HCEC 1CT (cell line): ENCODE measurements at regions not wholly inside any gene's neighbourhood (a gene's known extent, or its start where the extent isn't known, plus 50 kb on each side); places are given as distances from the start of the nearest gene placed in this dataset.
A peak's percentile ranks its signal among the peaks of the same experiment; 100 is the strongest.

Source experiments
- DNase-seq: peaks from one replicate; pipeline ENCODE4 v3.0.0-alpha.2; 2017

DNA sequence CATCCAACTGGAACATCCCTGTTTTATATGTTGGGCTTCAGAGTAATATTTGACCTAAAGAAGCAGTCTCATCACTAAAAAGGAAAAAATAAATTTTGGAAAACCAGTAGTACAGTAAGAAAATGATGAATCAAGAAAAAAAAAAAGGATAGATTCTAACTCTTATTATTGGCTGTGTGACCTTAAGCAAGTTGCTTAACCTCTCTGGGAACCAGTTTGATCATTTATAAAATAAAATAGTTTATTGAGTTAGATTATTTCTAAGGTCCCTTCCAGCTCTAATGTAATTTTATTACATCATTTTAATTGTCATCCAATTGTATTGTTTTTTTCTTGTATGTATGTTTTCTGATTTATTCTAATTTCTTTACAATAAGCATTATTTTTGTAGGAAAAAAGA is 127.0 kb downstream of the PRELID2 start:
- no peak for DNase-seq

DNA sequence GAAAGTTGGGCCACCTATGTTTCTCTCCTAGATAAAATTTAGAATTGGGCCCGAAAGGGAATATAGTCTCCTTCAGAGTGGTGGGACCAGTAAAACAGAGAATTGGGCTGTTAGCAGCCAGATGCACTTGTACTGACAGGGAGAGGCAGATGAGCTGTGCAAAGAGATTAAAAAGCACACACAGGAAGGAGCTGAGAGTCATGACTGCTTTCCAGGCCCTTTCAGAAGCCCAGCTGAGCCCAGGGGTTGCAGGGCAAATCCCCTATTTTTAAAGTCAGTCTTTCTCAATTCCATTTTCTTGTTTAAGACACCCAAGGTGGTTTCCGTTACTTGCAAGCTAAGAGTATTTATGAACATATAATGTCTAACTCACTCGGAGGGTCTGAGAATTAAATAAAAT is 130.4 kb downstream of the PRELID2 start:
- no peak for DNase-seq

- DNase-seq, result no peak
Measured at GRCh38 chr5:145703856-145704255, 131.3 kb downstream of the PRELID2 start.

DNA sequence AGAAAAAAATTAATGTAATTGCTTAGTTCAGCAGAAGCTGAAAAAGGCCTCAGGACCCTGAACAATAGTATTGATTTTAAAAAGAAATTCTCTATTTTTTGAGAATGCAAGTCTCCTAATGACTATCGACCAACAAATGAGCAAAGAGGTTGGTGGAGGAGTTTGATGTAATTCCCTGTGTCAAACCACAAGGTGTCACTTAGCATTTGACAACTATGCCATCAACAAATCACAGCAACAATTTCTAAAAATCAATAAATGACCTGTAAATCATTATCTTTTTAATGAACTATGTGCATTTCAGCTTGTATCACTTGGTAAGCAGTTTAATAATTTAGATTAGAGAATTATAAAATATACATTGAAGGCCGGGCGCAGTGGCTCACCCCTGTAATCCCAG is 133.7 kb downstream of the PRELID2 start:
- DNase-seq, result peak; percentile 3

GRCh38 chr5:145699846-145700245 is 135.3 kb downstream of the PRELID2 start:
- no peak for DNase-seq

DNA sequence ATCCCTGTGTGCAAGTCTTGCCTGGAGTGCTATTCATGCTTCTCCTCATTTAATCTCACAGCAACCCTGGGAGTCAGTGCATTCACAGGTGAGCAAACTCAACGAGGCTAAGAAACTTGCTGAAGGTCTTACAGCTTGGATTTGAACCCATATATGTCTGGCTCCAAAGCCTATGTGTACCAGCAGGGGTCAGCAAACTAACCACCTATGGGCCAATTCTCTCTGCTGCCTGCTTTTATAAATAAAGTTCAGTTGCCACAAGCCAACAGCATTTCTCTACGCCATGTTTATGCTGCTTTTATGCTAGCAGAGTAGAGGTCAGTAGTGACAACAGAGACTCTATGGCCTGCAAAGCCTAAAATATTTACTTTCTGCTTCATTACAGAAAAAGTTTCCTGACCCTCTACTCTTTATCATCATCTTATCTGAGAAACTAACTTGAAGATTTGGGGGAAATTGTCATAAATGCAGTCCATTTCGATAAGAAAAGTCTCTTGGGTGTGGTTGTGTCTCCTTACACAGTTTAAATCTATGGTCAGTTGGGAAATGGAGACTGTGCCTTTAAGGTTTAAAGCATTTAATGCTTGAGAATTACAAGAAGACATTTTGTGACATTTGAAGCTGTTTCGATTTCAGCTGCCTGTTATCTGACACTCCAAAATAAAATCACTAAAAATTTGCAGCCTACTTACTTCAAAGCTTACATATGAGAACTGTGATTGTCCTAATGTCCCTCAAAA is 137.7 kb downstream of the PRELID2 start:
- peak; percentile 72 for DNase-seq

GRCh38 chr5:145689235-145689634 is 145.9 kb downstream of the PRELID2 start:
- no peak for DNase-seq

DNA sequence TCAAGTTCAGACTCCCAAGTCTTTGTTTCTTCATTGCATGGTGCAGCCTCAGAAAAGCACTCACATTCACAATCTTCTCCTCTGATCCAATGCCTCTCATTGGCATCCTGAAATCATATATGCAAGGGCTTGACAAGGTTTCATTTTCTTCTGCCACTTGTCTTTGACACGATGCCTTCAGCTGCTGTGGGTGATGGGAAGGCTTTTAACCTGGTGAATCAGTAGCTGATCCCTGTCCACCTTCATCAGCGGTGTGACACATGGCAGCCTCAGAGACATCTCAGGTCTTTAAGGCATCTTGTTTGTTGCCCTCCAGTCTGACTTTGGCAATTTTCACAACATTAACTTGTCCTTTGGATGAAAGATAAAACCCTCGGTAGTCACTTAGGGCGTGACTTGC is 147.2 kb downstream of the PRELID2 start:
- DNase-seq, result no peak

DNA sequence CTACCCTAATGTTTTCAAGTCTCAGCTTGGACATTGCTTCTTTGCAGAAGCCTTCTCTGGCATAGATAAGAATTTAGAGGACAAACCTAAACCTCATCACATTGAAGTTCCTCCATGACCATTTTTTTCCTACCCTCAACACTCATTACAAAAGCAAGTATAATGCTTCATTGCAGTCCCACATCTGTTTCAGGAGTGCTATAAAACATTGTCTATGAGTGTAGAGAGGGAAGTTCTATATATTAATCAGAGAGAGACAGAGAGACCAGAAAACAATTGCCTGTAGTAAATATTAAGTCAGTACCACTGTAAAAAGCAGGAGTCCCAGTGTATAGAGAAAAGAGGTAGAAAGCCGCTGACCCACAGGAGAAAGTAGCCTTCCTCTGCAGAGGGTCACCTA is 149.7 kb downstream of the PRELID2 start:
- DNase-seq, result no peak

DNA sequence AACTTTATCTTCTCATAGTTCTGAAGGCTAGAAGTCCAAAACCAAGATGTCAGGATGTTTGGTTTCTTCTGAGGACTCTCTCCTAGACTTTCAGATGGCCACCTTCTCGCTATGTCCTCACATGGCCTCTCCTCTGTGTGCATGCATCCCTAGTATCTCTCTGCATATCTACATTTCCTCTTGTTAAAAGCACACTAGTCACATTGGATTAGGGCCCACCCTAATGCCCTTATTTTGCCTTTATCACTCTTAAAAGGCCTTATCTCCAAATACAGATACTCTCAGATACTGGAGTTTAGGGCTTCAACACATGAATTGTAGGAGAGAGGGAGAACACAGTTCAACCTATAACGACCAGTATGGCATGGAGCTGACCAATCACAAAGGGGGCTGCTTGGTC is 151.7 kb downstream of the PRELID2 start:
- no peak for DNase-seq

DNA sequence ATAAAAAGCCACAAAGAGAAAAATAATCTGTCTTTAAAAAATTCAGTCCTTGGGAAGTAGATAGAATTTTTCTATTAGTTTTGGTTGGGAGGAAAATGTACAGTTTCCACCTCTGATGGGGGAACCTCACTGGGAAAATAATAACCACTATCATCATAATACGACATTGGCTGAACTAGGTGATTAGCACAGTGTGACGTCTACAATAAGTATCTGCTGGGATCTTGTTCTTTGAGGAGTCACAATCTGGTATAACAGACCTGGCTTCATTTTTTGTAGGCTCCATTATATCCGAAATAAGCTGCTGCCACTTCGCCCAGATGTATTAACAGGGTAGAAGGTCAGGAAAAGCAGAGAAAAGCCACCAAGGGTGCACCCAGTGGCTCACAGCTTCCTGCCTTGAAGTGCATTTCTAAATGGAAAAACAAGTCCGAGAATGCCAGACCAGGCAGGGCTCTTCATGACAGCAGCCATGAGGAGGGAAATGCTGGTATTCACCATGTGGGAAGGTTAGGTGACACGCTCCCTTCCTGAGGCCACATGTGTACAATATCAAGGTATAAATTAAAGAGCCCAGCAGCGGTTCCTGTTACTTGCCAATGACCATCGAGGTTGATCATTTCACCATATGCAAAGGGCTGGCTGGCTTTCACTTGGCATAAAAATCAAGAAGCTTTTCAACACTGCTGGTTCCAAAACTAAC is 152.8 kb downstream of the PRELID2 start:
- DNase-seq, result no peak

DNA sequence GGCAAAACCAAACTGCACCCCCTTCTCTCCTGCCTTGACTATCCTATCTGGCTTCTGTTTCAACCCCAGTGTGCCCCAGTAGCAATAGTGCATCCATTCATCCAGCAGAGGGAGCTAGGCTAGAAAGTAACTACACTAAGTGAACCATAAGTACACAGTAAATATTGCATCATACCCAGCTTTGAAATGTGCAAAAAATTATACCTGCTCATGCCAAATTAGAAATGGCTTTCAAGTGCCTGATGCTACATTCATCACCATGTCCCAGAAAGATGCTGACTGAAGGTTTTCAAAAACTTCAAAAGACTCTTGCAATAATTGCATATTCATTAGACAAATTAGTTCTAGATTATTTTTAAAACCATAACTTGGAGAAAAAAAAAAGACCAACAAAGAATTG is 153.5 kb downstream of the PRELID2 start:
- peak; percentile 73 for DNase-seq

DNA sequence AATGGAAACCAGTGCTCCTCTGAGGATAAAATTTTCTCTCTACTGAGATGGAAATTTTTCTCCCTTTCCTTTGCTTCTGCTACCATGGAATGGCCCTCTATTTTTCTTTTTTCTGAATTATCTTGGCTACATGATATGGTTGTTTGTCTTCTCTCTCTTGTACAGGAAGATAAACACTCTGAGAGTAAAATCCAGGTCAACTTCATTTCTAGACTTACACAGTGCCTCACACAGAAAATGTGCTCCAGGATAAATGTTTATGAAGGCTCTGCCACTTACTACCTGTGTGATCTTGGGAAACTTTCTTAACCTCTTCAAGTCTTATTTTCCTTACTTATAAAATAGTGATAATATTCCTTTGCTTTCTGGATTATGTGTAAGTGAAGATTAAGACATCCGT is 153.9 kb downstream of the PRELID2 start:
- no peak for DNase-seq

DNA sequence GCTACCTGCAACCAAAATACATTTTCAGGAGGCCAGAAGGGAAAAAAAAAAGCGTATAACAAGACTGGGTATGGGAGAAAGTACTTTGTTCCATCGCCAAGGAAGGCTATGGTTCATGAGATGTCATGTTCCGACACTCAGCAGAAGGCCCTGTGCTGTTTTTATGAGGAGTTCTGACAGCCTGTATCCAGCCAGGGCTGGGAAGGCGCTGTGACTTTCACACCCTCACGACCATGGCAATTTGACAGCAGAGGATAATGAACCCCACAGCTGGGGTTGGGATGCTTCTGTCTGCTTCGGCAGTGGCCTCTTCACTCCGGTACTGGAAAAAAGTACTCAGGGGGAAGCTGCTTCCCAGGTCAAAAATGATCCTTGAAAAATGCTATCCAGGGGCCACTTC is 154.4 kb downstream of the PRELID2 start:
- DNase-seq, result no peak

DNA sequence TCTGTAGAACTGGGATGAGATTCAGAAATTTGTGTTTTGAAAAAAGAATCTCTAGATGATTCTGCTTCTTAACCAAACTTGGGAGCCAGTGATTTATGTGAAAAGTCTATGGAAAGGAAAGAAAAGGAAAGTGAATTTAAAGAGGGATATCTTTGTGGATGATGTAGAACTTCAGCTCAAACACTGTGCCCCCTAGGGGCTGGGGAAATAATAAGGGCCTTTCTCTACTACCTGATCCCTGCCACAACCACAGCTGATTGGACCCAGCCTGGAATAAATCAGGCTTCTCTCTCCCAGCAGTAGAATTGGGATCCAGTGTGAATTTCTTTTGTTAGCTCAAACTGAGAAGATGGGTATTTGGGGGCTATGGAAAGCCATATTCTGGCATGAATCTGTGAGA is 155.0 kb downstream of the PRELID2 start:
- no peak for DNase-seq

- DNase-seq, result no peak
Measured at GRCh38 chr5:145678255-145678654, 156.9 kb downstream of the PRELID2 start.

DNA sequence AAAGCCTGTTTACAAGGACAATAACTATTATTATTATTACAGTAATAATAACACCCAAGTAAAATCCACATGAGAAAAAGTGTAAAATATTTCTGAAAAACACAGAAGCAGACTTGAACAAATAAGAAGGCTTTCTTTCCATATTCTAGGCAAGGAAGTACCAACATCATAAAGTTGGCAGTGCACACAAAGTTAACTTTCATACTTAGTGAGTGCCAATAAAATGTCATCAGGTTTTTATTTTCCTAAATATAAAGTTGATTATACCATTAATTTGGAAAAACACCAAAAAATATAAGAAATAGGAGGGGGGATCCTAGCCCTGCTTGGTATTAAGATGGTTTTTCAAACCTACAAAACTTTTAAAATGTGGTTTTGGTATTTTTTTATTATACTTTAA is 161.4 kb downstream of the PRELID2 start:
- no peak for DNase-seq

DNA sequence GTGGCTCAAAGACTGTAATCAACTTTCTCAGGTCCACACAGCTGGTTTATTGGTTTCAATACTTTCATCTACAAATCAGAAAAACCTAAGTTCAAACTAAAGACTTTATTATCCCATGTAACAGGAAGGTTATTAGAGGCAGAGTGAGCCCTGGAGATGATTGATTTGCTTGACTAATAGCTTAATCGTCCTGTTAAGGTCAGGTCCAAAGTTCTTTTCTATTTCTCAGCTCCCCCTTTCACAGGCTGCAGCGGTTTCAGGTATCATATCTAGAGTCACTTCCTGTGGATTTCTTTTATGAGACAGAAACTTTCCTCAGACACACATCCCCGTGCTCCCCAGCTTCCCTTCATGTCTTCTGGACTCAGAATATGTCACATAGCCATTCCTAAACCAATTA is 166.4 kb downstream of the PRELID2 start:
- no peak for DNase-seq

DNA sequence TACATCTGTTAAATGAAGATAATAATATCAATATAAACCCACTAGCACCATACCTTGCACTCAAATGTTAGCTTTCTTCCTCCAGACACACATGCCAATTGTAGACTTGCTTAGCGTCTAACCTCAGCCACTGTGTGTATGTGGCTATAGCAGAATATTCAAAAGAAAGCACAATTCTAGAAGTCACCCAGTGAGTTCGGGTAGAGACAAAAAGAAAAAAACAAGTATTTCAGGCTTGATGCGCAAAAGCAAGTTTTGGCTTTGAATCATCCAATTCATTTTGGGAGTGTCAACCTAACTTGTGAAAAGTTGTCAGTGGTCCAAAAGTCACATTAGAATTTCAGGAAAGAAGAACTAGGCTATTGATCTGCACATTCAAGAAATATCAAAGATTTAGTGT is 167.4 kb downstream of the PRELID2 start:
- DNase-seq, result no peak

DNA sequence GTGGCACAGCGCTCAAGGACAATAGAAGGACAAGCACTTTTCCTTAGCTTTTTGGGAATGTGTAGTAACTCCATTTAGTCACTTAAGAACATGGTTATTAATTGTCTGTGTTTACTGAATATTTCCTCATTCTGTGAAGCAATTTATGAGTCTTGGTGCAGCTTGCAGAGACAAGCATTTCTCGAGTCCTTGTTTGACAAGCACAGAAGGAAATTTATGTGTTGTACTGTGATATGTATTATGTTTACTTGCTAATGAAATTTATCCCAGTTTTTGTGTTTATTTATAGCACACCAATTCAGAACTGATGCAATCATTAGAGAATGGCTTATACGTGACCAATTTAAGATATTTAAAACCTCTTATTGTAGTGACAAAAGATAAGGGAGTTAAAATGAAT is 168.6 kb downstream of the PRELID2 start:
- DNase-seq, result no peak

DNA sequence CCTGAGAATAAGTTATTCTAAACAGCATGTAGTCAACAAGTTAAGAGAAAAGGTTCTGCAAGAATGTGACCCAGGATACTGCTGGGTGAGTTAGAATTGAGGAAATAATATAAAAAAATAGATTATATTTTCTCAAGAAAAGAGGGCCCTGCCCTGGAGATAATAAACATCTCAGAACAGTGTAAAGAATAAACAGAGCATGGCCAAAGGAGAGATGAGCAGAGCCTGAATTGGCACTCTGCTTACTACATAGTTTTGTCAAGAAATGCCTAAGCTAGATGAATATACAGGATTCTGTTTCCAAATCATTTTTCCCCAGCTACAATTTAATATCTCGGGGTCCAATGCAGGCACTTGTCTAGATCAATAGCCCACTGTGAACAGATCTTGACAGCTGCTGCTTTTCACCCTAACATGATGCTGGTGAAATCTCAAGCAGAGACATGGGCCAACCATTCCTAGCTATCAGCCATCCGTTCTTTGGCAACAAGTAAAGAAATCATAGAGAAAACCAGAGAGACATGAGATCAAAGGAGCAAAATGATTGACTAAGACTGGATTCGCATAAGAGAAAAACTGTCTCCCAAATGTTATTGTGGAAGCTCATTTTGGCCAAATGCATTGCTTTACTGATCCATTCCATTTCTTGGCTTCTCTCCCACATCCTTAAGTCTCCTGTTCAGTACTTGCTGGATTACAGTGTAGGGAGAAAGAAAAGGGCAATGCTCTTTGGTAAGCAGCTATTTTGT is 173.2 kb downstream of the PRELID2 start:
- DNase-seq, result no peak

DNA sequence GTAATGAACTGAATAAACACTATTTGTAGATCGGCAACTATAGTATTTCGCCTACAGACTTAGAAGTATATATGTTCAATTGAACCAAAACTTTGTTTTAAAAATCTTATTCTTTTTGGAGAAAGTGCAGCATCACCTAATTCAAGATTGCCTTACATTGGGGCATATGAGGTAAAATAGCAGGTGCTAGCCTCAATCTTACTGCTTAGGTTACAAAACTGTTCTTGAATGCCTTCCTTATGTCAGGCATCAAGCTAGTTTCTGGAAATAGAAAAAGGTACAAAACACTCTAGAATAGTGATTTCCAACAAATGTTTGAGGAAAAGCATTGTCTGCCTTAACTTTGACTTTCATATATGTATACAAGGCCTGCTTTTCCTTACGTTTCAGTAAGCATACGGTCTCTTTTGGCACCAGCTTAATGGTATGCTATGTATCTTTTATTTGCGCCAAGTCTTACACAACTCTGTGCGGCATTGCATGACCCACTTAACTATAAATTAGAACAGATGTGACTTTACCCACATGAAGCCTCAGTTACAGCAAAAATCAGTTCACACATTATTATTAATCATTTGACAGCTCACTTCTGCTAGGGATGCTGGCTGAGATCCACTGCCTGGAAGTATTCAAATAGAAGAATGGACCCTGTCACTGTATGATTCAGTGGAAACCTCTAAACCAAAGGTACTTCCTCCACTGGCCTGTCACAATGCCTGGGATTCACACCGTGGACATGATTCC is 174.1 kb downstream of the PRELID2 start:
- DNase-seq, result no peak

GRCh38 chr5:145658435-145658834 is 176.7 kb downstream of the PRELID2 start:
- no peak for DNase-seq
